Cardiac muscle cell (in vitro differentiated cells and primary cell): ENCODE measurements at regions not wholly inside any gene's neighbourhood (a gene's known extent, or its start where the extent isn't known, plus 50 kb on each side); places are given as distances from the start of the nearest gene placed in this dataset.

Experiments
- DNase-seq, 2 donors: peaks; one replicate each; pipeline versions ENCODE4 v3.0.0 to v3.0.0-alpha.2; 2010 to 2017; ENCODE audit warnings: low read depth in 1 of 2, low spot score in 1 of 2
- H3K27ac ChIP-seq: fragments of 200-600 bp; sonication (generic); 2 replicates; pipeline ENCODE4 v1.5.1; 2016
- H3K27me3 ChIP-seq: fragments of 200-600 bp; sonication (generic); 2 replicates; pipeline ENCODE4 v1.6.0; 2016; ENCODE audit warnings: control low read depth
- H3K36me3 ChIP-seq: fragments of 200-600 bp; sonication (generic); 2 replicates; pipeline ENCODE4 v1.5.1; 2016; ENCODE audit warnings: control low read depth
- H3K4me1 ChIP-seq: fragments of 200-600 bp; sonication (generic); 2 replicates; pipeline ENCODE4 v1.8.1; 2017; ENCODE audit warnings: low read depth, mild to moderate bottlenecking, mixed run types
- H3K4me3 ChIP-seq: fragments of 200-600 bp; sonication (generic); 2 replicates; pipeline ENCODE4 v1.5.1; 2016; ENCODE audit warnings: mild to moderate bottlenecking
- H3K9me3 ChIP-seq: fragments of 200-600 bp; sonication (generic); 2 replicates; pipeline ENCODE4 v1.5.1; 2017; ENCODE audit warnings: low read depth, mild to moderate bottlenecking, control low read depth
- CTCF ChIP-seq: IDR thresholded peaks from 2 replicates; pipeline ENCODE4 v1.5.1; 2012; ENCODE audit warnings: low read depth, mild to moderate bottlenecking, low read length

GRCh38 chr10:117948493-117948892 lies 98.2 kb downstream of the RAB11FIP2 start:
- DNase-seq = no peak
- Histone ChIP-seq H3K27me3 (peaks cover 28% of the 10 kb centered on the region), H3K4me3 (no peak overlapping the region)

GRCh38 chr10:117950408-117950807 lies 96.3 kb downstream of the RAB11FIP2 start:
- Histone ChIP-seq H3K9me3 (no peaks in the 10 kb centered on the region), H3K27ac (no peak overlapping the region), H3K4me3 (no peak overlapping the region), H3K36me3 (no peaks in the 10 kb centered on the region), H3K27me3 (peaks cover 24% of the 10 kb centered on the region), H3K4me1 (no peaks in the 10 kb centered on the region)
- TF ChIP-seq CTCF = no peak
- DNase-seq = no peak

More at GRCh38 chr10:117948493-117948892, 98.2 kb downstream of the RAB11FIP2 start:
- TF ChIP-seq CTCF = no peak
- Histone ChIP-seq H3K36me3 (no peaks in the 10 kb centered on the region), H3K9me3 (no peaks in the 10 kb centered on the region), H3K27ac (no peak overlapping the region), H3K4me1 (no peaks in the 10 kb centered on the region)
